ENCODE measurements at regions not wholly inside any gene's neighbourhood (a gene's known extent, or its start where the extent isn't known, plus 50 kb on each side); places are given as distances from the start of the nearest gene placed in this dataset.

- H3K14ac ChIP-seq (ENCODE audit: insufficient read depth, low read length), result no peak overlapping the region
- H3K18ac ChIP-seq (ENCODE audit: insufficient read length, low read depth, low read length), result no peak overlapping the region
- no peak overlapping the region for H2BK5ac ChIP-seq (ENCODE audit: insufficient read length, low read length)
- no peak overlapping the region for H2BK120ac ChIP-seq (ENCODE audit: low read depth, low read length, poor library complexity, severe bottlenecking)
- Mint-ChIP-seq H3K9me3 (peaks cover 3 to 12% of the 10 kb centered on the region in 2 experiments; a peak in 4 of 5 replicates), H3K4me1 (no peaks in the 10 kb centered on the region), H3K36me3 (ENCODE audit: insufficient read depth in 1 of 3, low read depth in 3 of 3) (no peaks in the 10 kb centered on the region; a peak in 1 of 7 replicates), H3K4me3 (no peak overlapping the region), H3K27me3 (ENCODE audit: low read depth) (no peaks in the 10 kb centered on the region), H3K27ac (no peak overlapping the region)
- H3K4ac ChIP-seq (ENCODE audit: low read depth, low read length), result no peak overlapping the region
- no peak overlapping the region for H4K91ac ChIP-seq (ENCODE audit: insufficient read length, low read depth, low read length)
- no peak overlapping the region for H2BK15ac ChIP-seq (ENCODE audit: low read depth, low read length)
- TF ChIP-seq CTCF (conservative IDR thresholded peaks at IDR 0.05), result no peak
- H3K4me2 ChIP-seq (ENCODE audit: insufficient read depth, insufficient read length, low read length), result no peak overlapping the region
- no peak overlapping the region for H3K23ac ChIP-seq (ENCODE audit: insufficient read length, low read depth, low read length)
- no peak overlapping the region for H2AFZ ChIP-seq (ENCODE audit: low read length)
- no peak overlapping the region for H2BK20ac ChIP-seq (ENCODE audit: low read depth, low read length, poor library complexity, severe bottlenecking)
- no peaks in the 10 kb centered on the region for H3K9me3 ChIP-seq (ENCODE audit: control insufficient read depth, low read depth, low read length)
- no peaks in the 10 kb centered on the region for H3K23me2 ChIP-seq (ENCODE audit: insufficient read length, low read depth, low read length, poor library complexity, severe bottlenecking)
- no peaks in the 10 kb centered on the region for H3K4me1 ChIP-seq (ENCODE audit: insufficient read depth, low read length)
- H3K9ac ChIP-seq (ENCODE audit: extremely low read depth, insufficient read length, low read length), result no peak overlapping the region
- H3T11ph ChIP-seq (ENCODE audit: low read length), result no peak overlapping the region
- H4K5ac ChIP-seq (ENCODE audit: insufficient read length, low read depth, low read length), result no peak overlapping the region
- H3K79me2 ChIP-seq (ENCODE audit: insufficient read depth, low read length), result no peaks in the 10 kb centered on the region
- H2AK5ac ChIP-seq (ENCODE audit: insufficient read length, low read length), result no peak overlapping the region
- H2BK12ac ChIP-seq (ENCODE audit: insufficient read length, low read depth, low read length), result no peak overlapping the region
- H3K56ac ChIP-seq (ENCODE audit: insufficient read length, low read depth, low read length), result no peak overlapping the region
- H3K27me3 ChIP-seq (ENCODE audit: insufficient read depth, low read length), result no peaks in the 10 kb centered on the region
- no peaks in the 10 kb centered on the region for H4K20me1 ChIP-seq (ENCODE audit: control insufficient read depth, insufficient read depth, insufficient read length)
- DNase-seq, result no peak
- H4K8ac ChIP-seq (replicated peaks; ENCODE audit: insufficient read length, low read depth, low read length), result no peak overlapping the region
- no peak overlapping the region for H3K27ac ChIP-seq (ENCODE audit: insufficient read length, low read depth, low read length)
- no peaks in the 10 kb centered on the region for H3K79me1 ChIP-seq (ENCODE audit: insufficient read depth, low read depth, low read length, poor library complexity, severe bottlenecking)
Measured at GRCh38 chr5:28174691-28175090, 1136.3 kb upstream of the CDH9 start.

All from H9 (cell line).